ENCODE measurements at regions not wholly inside any gene's neighbourhood (a gene's known extent, or its start where the extent isn't known, plus 50 kb on each side); places are given as distances from the start of the nearest gene placed in this dataset.
"Not testable (repeated sequence)": the region's sequence is repeated elsewhere in the genome, so short reads cannot be mapped to it uniquely, and the experiment has no call there.

GRCh38 chr18:22741318-22741717, 191.8 kb upstream of the RBBP8 start:
- peaks cover 6% of the 10 kb centered on the region for H3K9me3 Mint-ChIP-seq
- H3K36me3 Mint-ChIP-seq, result no peaks in the 10 kb centered on the region
- H3K4me1 Mint-ChIP-seq, result peaks cover 12% of the 10 kb centered on the region
- no peak for ATAC-seq
- no peak overlapping the region for H3K27ac Mint-ChIP-seq
- peaks cover 26% of the 10 kb centered on the region for H3K27me3 Mint-ChIP-seq
- H3K4me3 Mint-ChIP-seq, result no peak overlapping the region

- H3K36me3 Mint-ChIP-seq, result no peaks in the 10 kb centered on the region
- ATAC-seq, result no peak
- peaks cover 36% of the 10 kb centered on the region for H3K27me3 Mint-ChIP-seq
- no peak overlapping the region for H3K27ac Mint-ChIP-seq
- no peak overlapping the region for H3K4me3 Mint-ChIP-seq
- H3K9me3 Mint-ChIP-seq, result peaks cover 6% of the 10 kb centered on the region
- peaks cover 12% of the 10 kb centered on the region for H3K4me1 Mint-ChIP-seq
Measured at GRCh38 chr18:22742409-22742808, 190.7 kb upstream of the RBBP8 start.

GRCh38 chr18:22745966-22746365, 187.2 kb upstream of the RBBP8 start:
- Mint-ChIP-seq H3K9me3 (peaks cover 6% of the 10 kb centered on the region), H3K27me3 (peaks cover 58% of the 10 kb centered on the region), H3K4me1 (no peaks in the 10 kb centered on the region), H3K4me3 (no peak overlapping the region), H3K36me3 (no peaks in the 10 kb centered on the region), H3K27ac (no peak overlapping the region)
- no peak for ATAC-seq

- no peak for ATAC-seq
- Mint-ChIP-seq H3K27ac (no peak overlapping the region), H3K36me3 (no peaks in the 10 kb centered on the region), H3K4me1 (no peaks in the 10 kb centered on the region), H3K9me3 (no peaks in the 10 kb centered on the region), H3K27me3 (peaks cover 64% of the 10 kb centered on the region), H3K4me3 (no peak overlapping the region)
Measured at GRCh38 chr18:22752014-22752413, 181.1 kb upstream of the RBBP8 start.

- no peak overlapping the region for H3K4me3 Mint-ChIP-seq
Measured at GRCh38 chr18:22753130-22753831, 179.8 kb upstream of the RBBP8 start.

GRCh38 chr18:22764005-22764404, 169.1 kb upstream of the RBBP8 start:
- not testable (repeated sequence) for H3K9me3 Mint-ChIP-seq, H3K36me3 Mint-ChIP-seq, ATAC-seq, H3K27ac Mint-ChIP-seq, H3K4me3 Mint-ChIP-seq, H3K4me1 Mint-ChIP-seq
- H3K27me3 Mint-ChIP-seq, result peaks cover 25% of the 10 kb centered on the region

More at GRCh38 chr18:22753130-22753831, 179.8 kb upstream of the RBBP8 start:
- no peak overlapping the region for H3K27ac Mint-ChIP-seq
- H3K36me3 Mint-ChIP-seq, result no peaks in the 10 kb centered on the region
- no peaks in the 10 kb centered on the region for H3K9me3 Mint-ChIP-seq
- ATAC-seq, result no peak
- H3K4me1 Mint-ChIP-seq, result no peaks in the 10 kb centered on the region
- peaks cover 53% of the 10 kb centered on the region for H3K27me3 Mint-ChIP-seq

GRCh38 chr18:22765896-22766295, 167.2 kb upstream of the RBBP8 start:
- peaks cover 6% of the 10 kb centered on the region for H3K9me3 Mint-ChIP-seq
- H3K27me3 Mint-ChIP-seq, result peaks cover 16% of the 10 kb centered on the region
- no peak overlapping the region for H3K4me3 Mint-ChIP-seq
- H3K36me3 Mint-ChIP-seq, result no peaks in the 10 kb centered on the region
- H3K27ac Mint-ChIP-seq, result no peak overlapping the region
- H3K4me1 Mint-ChIP-seq, result no peaks in the 10 kb centered on the region
- no peak for ATAC-seq

GRCh38 chr18:22767653-22768052, 165.5 kb upstream of the RBBP8 start:
- Mint-ChIP-seq H3K36me3 (no peaks in the 10 kb centered on the region), H3K9me3 (peaks cover under 1% of the 10 kb centered on the region), H3K4me1 (no peaks in the 10 kb centered on the region), H3K27me3 (peaks cover 17% of the 10 kb centered on the region), H3K4me3 (no peak overlapping the region), H3K27ac (no peak overlapping the region)
- ATAC-seq, result no peak

- Mint-ChIP-seq H3K36me3 (no peaks in the 10 kb centered on the region), H3K9me3 (no peaks in the 10 kb centered on the region), H3K4me1 (no peaks in the 10 kb centered on the region), H3K4me3 (no peak overlapping the region), H3K27me3 (peaks cover 9% of the 10 kb centered on the region), H3K27ac (no peak overlapping the region)
- ATAC-seq, result no peak
Measured at GRCh38 chr18:22773944-22774343, 159.2 kb upstream of the RBBP8 start.

- Mint-ChIP-seq H3K27ac (no peak overlapping the region), H3K36me3 (no peaks in the 10 kb centered on the region), H3K9me3 (no peaks in the 10 kb centered on the region), H3K27me3 (peaks cover 20% of the 10 kb centered on the region), H3K4me1 (no peaks in the 10 kb centered on the region), H3K4me3 (no peak overlapping the region)
- ATAC-seq, result no peak
Measured at GRCh38 chr18:22778996-22779395, 154.1 kb upstream of the RBBP8 start.

- H3K27ac Mint-ChIP-seq, result no peak overlapping the region
- H3K4me3 Mint-ChIP-seq, result no peak overlapping the region
- no peaks in the 10 kb centered on the region for H3K36me3 Mint-ChIP-seq
- peaks cover 20% of the 10 kb centered on the region for H3K27me3 Mint-ChIP-seq
- no peaks in the 10 kb centered on the region for H3K9me3 Mint-ChIP-seq
- no peaks in the 10 kb centered on the region for H3K4me1 Mint-ChIP-seq
- no peak for ATAC-seq
Measured at GRCh38 chr18:22783245-22783644, 149.9 kb upstream of the RBBP8 start.

- no peaks in the 10 kb centered on the region for H3K36me3 Mint-ChIP-seq
- H3K9me3 Mint-ChIP-seq, result no peaks in the 10 kb centered on the region
- no peak overlapping the region for H3K4me3 Mint-ChIP-seq
- H3K27me3 Mint-ChIP-seq, result peaks cover 20% of the 10 kb centered on the region
- H3K27ac Mint-ChIP-seq, result no peak overlapping the region
- no peaks in the 10 kb centered on the region for H3K4me1 Mint-ChIP-seq
- no peak for ATAC-seq
Measured at GRCh38 chr18:22783662-22784076, 149.5 kb upstream of the RBBP8 start.

GRCh38 chr18:22789052-22789451, 144.1 kb upstream of the RBBP8 start:
- Mint-ChIP-seq H3K4me3 (no peak overlapping the region), H3K36me3 (no peaks in the 10 kb centered on the region), H3K27ac (no peak overlapping the region), H3K27me3 (no peaks in the 10 kb centered on the region), H3K9me3 (no peaks in the 10 kb centered on the region), H3K4me1 (peaks cover 28% of the 10 kb centered on the region)
- ATAC-seq, result no peak

GRCh38 chr18:22789600-22789999, 143.5 kb upstream of the RBBP8 start:
- Mint-ChIP-seq H3K4me1 (peaks cover 28% of the 10 kb centered on the region), H3K27me3 (no peaks in the 10 kb centered on the region), H3K9me3 (no peaks in the 10 kb centered on the region), H3K4me3 (no peak overlapping the region), H3K27ac (no peak overlapping the region), H3K36me3 (no peaks in the 10 kb centered on the region)
- no peak for ATAC-seq

GRCh38 chr18:22790545-22791309, 142.4 kb upstream of the RBBP8 start:
- Mint-ChIP-seq H3K36me3 (no peaks in the 10 kb centered on the region), H3K4me1 (peaks cover 28% of the 10 kb centered on the region), H3K4me3 (no peak overlapping the region), H3K27ac (no peak overlapping the region), H3K27me3 (no peaks in the 10 kb centered on the region), H3K9me3 (no peaks in the 10 kb centered on the region)
- no peak for ATAC-seq

- no peak overlapping the region for H3K27ac Mint-ChIP-seq
- peaks cover 28% of the 10 kb centered on the region for H3K4me1 Mint-ChIP-seq
- no peaks in the 10 kb centered on the region for H3K27me3 Mint-ChIP-seq
- no peak for ATAC-seq
- no peaks in the 10 kb centered on the region for H3K36me3 Mint-ChIP-seq
- no peak overlapping the region for H3K4me3 Mint-ChIP-seq
- no peaks in the 10 kb centered on the region for H3K9me3 Mint-ChIP-seq
Measured at GRCh38 chr18:22791310-22791610, 141.9 kb upstream of the RBBP8 start.
